ENCODE measurements at regions not wholly inside any gene's neighbourhood (a gene's known extent, or its start where the extent isn't known, plus 50 kb on each side); places are given as distances from the start of the nearest gene placed in this dataset.

- TF ChIP-seq CTCF (conservative IDR thresholded peaks at IDR 0.05; ENCODE audit: low read length) (no peak), EZH2phosphoT487 (IDR thresholded peaks at IDR 0.05; ENCODE audit: borderline replicate concordance) (no peak)
Measured at GRCh38 chr6:90368001-90368400, 71.4 kb upstream of the BACH2 start.
